B cell (primary cell): ENCODE measurements at regions not wholly inside any gene's neighbourhood (a gene's known extent, or its start where the extent isn't known, plus 50 kb on each side); places are given as distances from the start of the nearest gene placed in this dataset.

ENCODE experiments used
- ATAC-seq: fragments of 200-7000 bp; cut with Tn5 transposase; one replicate; pipeline ENCODE4 v1.10.0; 2021; ENCODE audit warnings: low read depth, mild to moderate bottlenecking, moderate number of reproducible peaks, moderate library complexity
- CTCF ChIA-PET: fragments of 350-600 bp; sonication (Branson Sonifier 250); formaldehyde crosslinking; loops from one replicate; lab custom pipeline; 2021; ENCODE audit warnings: antibody characterized with exemption, inconsistent platforms; lab: Charles Lee
- POLR2A ChIA-PET: fragments of 350-600 bp; sonication (Branson Sonifier 250); formaldehyde crosslinking; loops from one replicate; lab custom pipeline; 2021; ENCODE audit warnings: antibody characterized with exemption; lab: Charles Lee
- DNase-seq: peaks from one replicate; pipeline ENCODE4 v3.0.0; 2013
- H2AFZ ChIP-seq: 2 replicates; pipeline ENCODE4 v1.6.1; 2012; ENCODE audit warnings: mild to moderate bottlenecking, low read depth, low read length; ENCODE audit not compliant: insufficient read depth, poor library complexity, severe bottlenecking
- H3K27ac ChIP-seq, 2 donors: 1 replicate in 1 of 2; 2 replicates in 1 of 2; pipeline ENCODE4 v1.5.1; 2012 to 2013; ENCODE audit warnings: low read length in 2 of 2, mild to moderate bottlenecking in 2 of 2, moderate library complexity in 1 of 2
- H3K27me3 ChIP-seq, 4 experiments: fragments of 200-600 bp in 1 of 4; sonication (generic) in 1 of 4; replicated peaks in 1 of 4; 1 replicate in 2 of 4; 2 replicates in 2 of 4; pipeline versions ENCODE4 v1.6.1 to v1.7.0; 2013 to 2016; ENCODE audit warnings: low read length in 3 of 4, mild to moderate bottlenecking in 2 of 4, mixed read lengths in 1 of 4, moderate library complexity in 1 of 4; ENCODE audit not compliant: insufficient read depth in 4 of 4, control insufficient read depth in 3 of 4; ENCODE audit errors: control extremely low read depth in 1 of 4
- H3K36me3 ChIP-seq, 2 experiments: replicated peaks in 1 of 2; 1 replicate in 1 of 2; 2 replicates in 1 of 2; pipeline versions ENCODE4 v1.6.1 to v1.7.1; 2013; ENCODE audit warnings: low read length in 1 of 2; ENCODE audit not compliant: insufficient read depth in 2 of 2, control insufficient read depth in 1 of 2; ENCODE audit errors: control extremely low read depth in 1 of 2, extremely low read depth in 1 of 2
- H3K4me1 ChIP-seq, 2 donors: fragments of 200-600 bp in 1 of 2; sonication (generic) in 1 of 2; 1 replicate in 1 of 2; 2 replicates in 1 of 2; pipeline versions ENCODE4 v1.5.1 to v1.6.1; 2013 to 2017; ENCODE audit warnings: low read length in 2 of 2; ENCODE audit not compliant: control insufficient read depth in 2 of 2, insufficient read depth in 2 of 2
- H3K4me2 ChIP-seq: replicated peaks from 2 replicates; pipeline ENCODE3; 2012; ENCODE audit warnings: mild to moderate bottlenecking, low read depth, low read length; ENCODE audit not compliant: poor library complexity, severe bottlenecking
- H3K4me3 ChIP-seq, 5 experiments: fragments of 200-600 bp in 1 of 5; sonication (generic) in 1 of 5; 1 replicate in 3 of 5; 2 replicates in 2 of 5; pipeline versions ENCODE4 v1.5.1 to v1.7.0; 2011 to 2016; ENCODE audit warnings: low read length in 4 of 5, mild to moderate bottlenecking in 4 of 5, low read depth in 2 of 5, control low read depth in 1 of 5, moderate library complexity in 1 of 5; ENCODE audit not compliant: insufficient read depth in 1 of 5; ENCODE audit errors: control extremely low read depth in 1 of 5, extremely low read depth in 1 of 5
- H3K79me2 ChIP-seq: fragments of 200-600 bp; sonication (generic); one replicate; pipeline ENCODE4 v1.6.0; 2016; ENCODE audit warnings: low read length; ENCODE audit not compliant: control insufficient read depth, insufficient read depth
- H3K9ac ChIP-seq: fragments of 200-600 bp; sonication (generic); 2 replicates; pipeline ENCODE4 v1.6.1; 2017; ENCODE audit warnings: mild to moderate bottlenecking, low read length, moderate library complexity
- H3K9me3 ChIP-seq, 3 donors: one replicate each; pipeline versions ENCODE4 v1.6.1 to v1.7.1; 2013; ENCODE audit warnings: low read length in 2 of 3; ENCODE audit not compliant: control insufficient read depth in 2 of 3, insufficient read depth in 1 of 3; ENCODE audit errors: control extremely low read depth in 1 of 3
- H4K20me1 ChIP-seq: 2 replicates; pipeline ENCODE4 v1.6.0; 2012; ENCODE audit warnings: mild to moderate bottlenecking, low read length; ENCODE audit not compliant: insufficient read depth, control insufficient read depth, poor library complexity, severe bottlenecking
- H3K27ac Mint-ChIP-seq: one replicate; pipeline ENCODE4 v1.8.0; 2021; ENCODE audit warnings: mixed read lengths
- H3K27me3 Mint-ChIP-seq: one replicate; pipeline ENCODE4 v1.8.0; 2021; ENCODE audit warnings: mixed read lengths
- H3K4me1 Mint-ChIP-seq: one replicate; pipeline ENCODE4 v1.8.0; 2021; ENCODE audit warnings: mixed read lengths
- H3K4me3 Mint-ChIP-seq: one replicate; pipeline ENCODE4 v1.8.0; 2021; ENCODE audit warnings: mixed read lengths
- H3K9me3 Mint-ChIP-seq: one replicate; pipeline ENCODE4 v1.8.0; 2022; ENCODE audit warnings: mixed read lengths; ENCODE audit not compliant: insufficient read depth
- CTCF ChIP-seq: fragments of 200-600 bp; IDR thresholded peaks from one replicate; pipeline ENCODE4 v1.8.0; 2022; ENCODE audit warnings: antibody characterized with exemption, mild to moderate bottlenecking
- EZH2 ChIP-seq: IDR thresholded peaks from 2 replicates; pipeline ENCODE4 v1.6.1; 2012; ENCODE audit warnings: borderline replicate concordance, low read depth, mild to moderate bottlenecking, moderate library complexity, low read length; ENCODE audit not compliant: insufficient read depth, poor library complexity, severe bottlenecking
- WGBS: methylation state at CpG from one replicate; pipeline ENCODE4 v1.1.5; 2013; ENCODE audit warnings: missing lambda C conversion rate; ENCODE audit not compliant: insufficient coverage; 5-methylcytosine and 5-hydroxymethylcytosine counted together
- intact Hi-C: fragments of 100-400 bp; cut with micrococcal nuclease; formaldehyde crosslinking; loops from one replicate; pipeline ENCODE4 v1.10.0; 2022

DNA sequence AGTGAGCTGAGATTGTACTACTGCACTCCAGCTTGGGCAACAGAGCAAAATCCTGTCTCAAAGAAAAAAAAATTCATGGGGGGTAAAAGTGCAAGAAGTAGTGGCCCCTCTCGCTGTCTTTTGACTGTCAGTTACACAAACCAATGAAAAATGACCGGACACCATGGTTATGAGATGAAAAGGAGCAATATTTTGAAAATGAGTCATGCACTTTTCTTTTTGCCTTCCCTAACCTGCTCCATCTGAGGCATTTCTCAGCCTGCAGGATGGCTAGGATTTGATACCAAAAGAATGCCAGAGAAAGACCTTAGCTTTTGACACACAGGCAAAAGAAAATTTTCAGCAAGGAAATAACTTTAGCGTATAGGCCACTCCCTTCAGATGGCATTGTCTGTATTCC is 181.7 kb upstream of the ARID1B start:
- Histone ChIP-seq H3K27ac (no peak overlapping the region), H3K9me3 (no peaks in the 10 kb centered on the region), H3K27me3 (no peaks in the 10 kb centered on the region), H2AFZ (no peak overlapping the region), H4K20me1 (no peaks in the 10 kb centered on the region), H3K79me2 (no peaks in the 10 kb centered on the region), H3K4me1 (peaks cover 0 to 11% of the 10 kb centered on the region in 2 donors), H3K4me2 (no peak overlapping the region), H3K9ac (no peak overlapping the region), H3K36me3 (no peaks in the 10 kb centered on the region), H3K4me3 (no peak overlapping the region)
- TF ChIP-seq CTCF: no peak
- no peak for TF ChIP-seq EZH2
- DNase-seq (no peak), ATAC-seq (no peak)
- H3K9me3 Mint-ChIP-seq: no peaks in the 10 kb centered on the region
- POLR2A ChIA-PET: no interaction called here
- no peak overlapping the region for H3K27ac Mint-ChIP-seq
- intact Hi-C loops: no loop called here
- peaks cover 11% of the 10 kb centered on the region for H3K27me3 Mint-ChIP-seq
- CTCF ChIA-PET: no interaction called here
- peaks cover 11% of the 10 kb centered on the region for H3K4me1 Mint-ChIP-seq
- no peak overlapping the region for H3K4me3 Mint-ChIP-seq
- no CpG with 5 or more reads among the region's 3 CpGs for WGBS

DNA sequence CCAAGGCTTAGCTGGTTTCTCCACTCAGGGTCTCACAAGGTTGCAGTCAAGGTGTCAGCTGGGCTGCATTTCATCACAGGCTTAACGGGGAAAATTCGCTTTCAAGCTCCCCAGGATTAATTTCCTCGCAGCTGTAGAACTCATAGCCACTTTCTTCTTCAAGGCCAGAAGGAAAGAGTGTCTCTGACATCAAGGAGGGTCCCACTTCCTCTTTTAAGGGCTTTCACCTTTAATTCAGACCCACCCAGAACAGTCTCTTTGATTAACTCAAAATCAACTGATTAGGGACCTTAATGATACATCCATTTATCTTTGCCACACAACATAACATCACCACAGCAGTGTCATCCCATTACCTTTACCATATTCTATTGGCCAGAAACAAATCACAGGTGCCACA is 183.3 kb upstream of the ARID1B start:
- H3K4me3 Mint-ChIP-seq: no peak overlapping the region
- intact Hi-C loops: no loop called here
- H3K9me3 Mint-ChIP-seq: peaks cover 1% of the 10 kb centered on the region
- H3K4me2 ChIP-seq: no peak overlapping the region
- H3K36me3 ChIP-seq: no peaks in the 10 kb centered on the region
- H2AFZ ChIP-seq: no peak overlapping the region
- no peak overlapping the region for H3K27ac Mint-ChIP-seq
- peaks cover 11% of the 10 kb centered on the region for H3K27me3 Mint-ChIP-seq
- ATAC-seq (no peak), DNase-seq (no peak)
- POLR2A ChIA-PET: no interaction called here
- H3K9me3 ChIP-seq: no peaks in the 10 kb centered on the region
- CTCF ChIA-PET: no interaction called here
- H3K79me2 ChIP-seq: no peaks in the 10 kb centered on the region
- no peak overlapping the region for H3K27ac ChIP-seq
- H3K4me1 Mint-ChIP-seq: peaks cover 9% of the 10 kb centered on the region
- H3K9ac ChIP-seq: no peak overlapping the region
- no peak overlapping the region for H3K4me3 ChIP-seq
- TF ChIP-seq CTCF (no peak), EZH2 (no peak)
- H3K4me1 ChIP-seq: peaks cover 0 to 8% of the 10 kb centered on the region in 2 donors
- no peaks in the 10 kb centered on the region for H4K20me1 ChIP-seq
- 98% methylated on average over 3 of the region's 3 CpGs for WGBS
- H3K27me3 ChIP-seq: no peaks in the 10 kb centered on the region
